HEK293 (cell line): ENCODE measurements at regions not wholly inside any gene's neighbourhood (a gene's known extent, or its start where the extent isn't known, plus 50 kb on each side); places are given as distances from the start of the nearest gene placed in this dataset.

Experiments
- CTCF ChIP-seq: fragments of 450-650 bp; formaldehyde crosslinking; IDR thresholded peaks from 2 replicates; pipeline ENCODE4 v1.5.1; 2016; ENCODE audit warnings: missing biosample characterization, missing genetic modification characterization
- EGR2 ChIP-seq: fragments of 450-650 bp; formaldehyde crosslinking; IDR thresholded peaks from 2 replicates; pipeline ENCODE4 v1.5.1; 2016; ENCODE audit warnings: low read depth, missing biosample characterization, missing genetic modification characterization
- ZNF24 ChIP-seq: fragments of 450-650 bp; formaldehyde crosslinking; IDR thresholded peaks from 2 replicates; pipeline ENCODE4 v1.5.1; 2016; ENCODE audit warnings: missing biosample characterization, missing genetic modification characterization
- ZNF274 ChIP-seq, 2 experiments: fragments of 200-500 bp in 1 of 2; fragments of 450-650 bp in 1 of 2; sonication (Bioruptor generic) in 1 of 2; formaldehyde crosslinking in 1 of 2; IDR thresholded peaks; 2 replicates each; pipeline versions ENCODE4 v1.5.1 to v1.6.1; 2014 to 2016; ENCODE audit warnings: borderline replicate concordance in 1 of 2, inconsistent platforms in 1 of 2, low read length in 1 of 2, missing biosample characterization in 1 of 2, missing genetic modification characterization in 1 of 2
- ZNF449 ChIP-seq: fragments of 450-650 bp; formaldehyde crosslinking; IDR thresholded peaks from 2 replicates; pipeline ENCODE4 v1.5.1; 2017; ENCODE audit warnings: missing biosample characterization, mild to moderate bottlenecking, missing genetic modification characterization, moderate library complexity

- TF ChIP-seq CTCF (tag by site-specific recombination) (no peak), ZNF449 (tag by site-specific recombination) (no peak), ZNF24 (tag by site-specific recombination) (no peak), ZNF274 (IDR thresholded peaks at IDR 0.05; ENCODE audit: low read length) (no peak), ZNF274 (tag by site-specific recombination; IDR thresholded peaks at IDR 0.05; ENCODE audit: borderline replicate concordance) (no peak), EGR2 (no peak)
Measured at GRCh38 chr4:41426539-41426938, 111.4 kb upstream of the LIMCH1 start.
